ENCODE measurements at regions not wholly inside any gene's neighbourhood (a gene's known extent, or its start where the extent isn't known, plus 50 kb on each side); places are given as distances from the start of the nearest gene placed in this dataset.

DNA sequence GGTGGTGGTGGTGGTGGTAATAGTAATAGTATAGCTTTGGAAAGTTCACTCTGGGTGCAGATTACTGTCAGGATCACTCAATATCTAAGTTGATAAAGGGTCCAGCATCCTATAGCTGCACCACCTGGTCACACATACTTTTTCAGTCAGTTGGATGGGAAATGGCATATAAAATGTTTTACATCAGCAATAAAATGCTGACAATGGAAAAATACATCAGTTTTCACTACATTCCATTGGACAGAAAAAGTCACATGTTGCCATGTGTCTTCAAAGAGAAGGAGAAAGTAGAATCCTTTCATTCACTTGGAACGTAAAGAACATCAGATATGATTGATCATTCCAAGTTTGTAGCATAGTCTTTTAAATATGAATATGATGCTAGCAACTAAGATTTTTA lies 481.4 kb downstream of the SLITRK6 start:
- H3K36me3 Mint-ChIP-seq, result no peaks in the 10 kb centered on the region
- ATAC-seq, result no peak
- ChIA-PET POLR2A (no interaction called here), CTCF (no interaction called here)
- no peak overlapping the region for H3K27ac Mint-ChIP-seq
- no peak for TF ChIP-seq MYBL2 (CRISPR knock-in tag; IDR thresholded peaks at IDR 0.05)
- no peak for TF ChIP-seq ETV6 (CRISPR knock-in tag; IDR thresholded peaks at IDR 0.05)
- TF ChIP-seq ZNF232 (CRISPR knock-in tag; IDR thresholded peaks at IDR 0.05), result no peak
- TF ChIP-seq, protein P1, sequence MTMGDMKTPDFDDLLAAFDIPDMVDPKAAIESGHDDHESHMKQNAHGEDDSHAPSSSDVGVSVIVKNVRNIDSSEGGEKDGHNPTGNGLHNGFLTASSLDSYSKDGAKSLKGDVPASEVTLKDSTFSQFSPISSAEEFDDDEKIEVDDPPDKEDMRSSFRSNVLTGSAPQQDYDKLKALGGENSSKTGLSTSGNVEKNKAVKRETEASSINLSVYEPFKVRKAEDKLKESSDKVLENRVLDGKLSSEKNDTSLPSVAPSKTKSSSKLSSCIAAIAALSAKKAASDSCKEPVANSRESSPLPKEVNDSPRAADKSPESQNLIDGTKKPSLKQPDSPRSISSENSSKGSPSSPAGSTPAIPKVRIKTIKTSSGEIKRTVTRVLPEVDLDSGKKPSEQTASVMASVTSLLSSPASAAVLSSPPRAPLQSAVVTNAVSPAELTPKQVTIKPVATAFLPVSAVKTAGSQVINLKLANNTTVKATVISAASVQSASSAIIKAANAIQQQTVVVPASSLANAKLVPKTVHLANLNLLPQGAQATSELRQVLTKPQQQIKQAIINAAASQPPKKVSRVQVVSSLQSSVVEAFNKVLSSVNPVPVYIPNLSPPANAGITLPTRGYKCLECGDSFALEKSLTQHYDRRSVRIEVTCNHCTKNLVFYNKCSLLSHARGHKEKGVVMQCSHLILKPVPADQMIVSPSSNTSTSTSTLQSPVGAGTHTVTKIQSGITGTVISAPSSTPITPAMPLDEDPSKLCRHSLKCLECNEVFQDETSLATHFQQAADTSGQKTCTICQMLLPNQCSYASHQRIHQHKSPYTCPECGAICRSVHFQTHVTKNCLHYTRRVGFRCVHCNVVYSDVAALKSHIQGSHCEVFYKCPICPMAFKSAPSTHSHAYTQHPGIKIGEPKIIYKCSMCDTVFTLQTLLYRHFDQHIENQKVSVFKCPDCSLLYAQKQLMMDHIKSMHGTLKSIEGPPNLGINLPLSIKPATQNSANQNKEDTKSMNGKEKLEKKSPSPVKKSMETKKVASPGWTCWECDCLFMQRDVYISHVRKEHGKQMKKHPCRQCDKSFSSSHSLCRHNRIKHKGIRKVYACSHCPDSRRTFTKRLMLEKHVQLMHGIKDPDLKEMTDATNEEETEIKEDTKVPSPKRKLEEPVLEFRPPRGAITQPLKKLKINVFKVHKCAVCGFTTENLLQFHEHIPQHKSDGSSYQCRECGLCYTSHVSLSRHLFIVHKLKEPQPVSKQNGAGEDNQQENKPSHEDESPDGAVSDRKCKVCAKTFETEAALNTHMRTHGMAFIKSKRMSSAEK (CRISPR knock-in tag; IDR thresholded peaks at IDR 0.05; ENCODE audit: borderline replicate concordance), result no peak
- TF ChIP-seq, protein P2, sequence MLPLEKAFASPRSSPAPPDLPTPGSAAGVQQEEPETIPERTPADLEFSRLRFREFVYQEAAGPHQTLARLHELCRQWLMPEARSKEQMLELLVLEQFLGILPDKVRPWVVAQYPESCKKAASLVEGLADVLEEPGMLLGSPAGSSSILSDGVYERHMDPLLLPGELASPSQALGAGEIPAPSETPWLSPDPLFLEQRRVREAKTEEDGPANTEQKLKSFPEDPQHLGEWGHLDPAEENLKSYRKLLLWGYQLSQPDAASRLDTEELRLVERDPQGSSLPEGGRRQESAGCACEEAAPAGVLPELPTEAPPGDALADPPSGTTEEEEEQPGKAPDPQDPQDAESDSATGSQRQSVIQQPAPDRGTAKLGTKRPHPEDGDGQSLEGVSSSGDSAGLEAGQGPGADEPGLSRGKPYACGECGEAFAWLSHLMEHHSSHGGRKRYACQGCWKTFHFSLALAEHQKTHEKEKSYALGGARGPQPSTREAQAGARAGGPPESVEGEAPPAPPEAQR (CRISPR knock-in tag; IDR thresholded peaks at IDR 0.05), result no peak
- no peak for TF ChIP-seq FOXJ3 (CRISPR knock-in tag; IDR thresholded peaks at IDR 0.05; ENCODE audit: borderline replicate concordance)
- no peak for TF ChIP-seq JAZF1 (CRISPR knock-in tag; IDR thresholded peaks at IDR 0.05)
- no peak for TF ChIP-seq ATF1 (CRISPR knock-in tag; IDR thresholded peaks at IDR 0.05)
- TF ChIP-seq, protein P3, sequence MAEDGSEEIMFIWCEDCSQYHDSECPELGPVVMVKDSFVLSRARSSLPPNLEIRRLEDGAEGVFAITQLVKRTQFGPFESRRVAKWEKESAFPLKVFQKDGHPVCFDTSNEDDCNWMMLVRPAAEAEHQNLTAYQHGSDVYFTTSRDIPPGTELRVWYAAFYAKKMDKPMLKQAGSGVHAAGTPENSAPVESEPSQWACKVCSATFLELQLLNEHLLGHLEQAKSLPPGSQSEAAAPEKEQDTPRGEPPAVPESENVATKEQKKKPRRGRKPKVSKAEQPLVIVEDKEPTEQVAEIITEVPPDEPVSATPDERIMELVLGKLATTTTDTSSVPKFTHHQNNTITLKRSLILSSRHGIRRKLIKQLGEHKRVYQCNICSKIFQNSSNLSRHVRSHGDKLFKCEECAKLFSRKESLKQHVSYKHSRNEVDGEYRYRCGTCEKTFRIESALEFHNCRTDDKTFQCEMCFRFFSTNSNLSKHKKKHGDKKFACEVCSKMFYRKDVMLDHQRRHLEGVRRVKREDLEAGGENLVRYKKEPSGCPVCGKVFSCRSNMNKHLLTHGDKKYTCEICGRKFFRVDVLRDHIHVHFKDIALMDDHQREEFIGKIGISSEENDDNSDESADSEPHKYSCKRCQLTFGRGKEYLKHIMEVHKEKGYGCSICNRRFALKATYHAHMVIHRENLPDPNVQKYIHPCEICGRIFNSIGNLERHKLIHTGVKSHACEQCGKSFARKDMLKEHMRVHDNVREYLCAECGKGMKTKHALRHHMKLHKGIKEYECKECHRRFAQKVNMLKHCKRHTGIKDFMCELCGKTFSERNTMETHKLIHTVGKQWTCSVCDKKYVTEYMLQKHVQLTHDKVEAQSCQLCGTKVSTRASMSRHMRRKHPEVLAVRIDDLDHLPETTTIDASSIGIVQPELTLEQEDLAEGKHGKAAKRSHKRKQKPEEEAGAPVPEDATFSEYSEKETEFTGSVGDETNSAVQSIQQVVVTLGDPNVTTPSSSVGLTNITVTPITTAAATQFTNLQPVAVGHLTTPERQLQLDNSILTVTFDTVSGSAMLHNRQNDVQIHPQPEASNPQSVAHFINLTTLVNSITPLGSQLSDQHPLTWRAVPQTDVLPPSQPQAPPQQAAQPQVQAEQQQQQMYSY (CRISPR knock-in tag; IDR thresholded peaks at IDR 0.05), result no peak
- TF ChIP-seq, protein P4, sequence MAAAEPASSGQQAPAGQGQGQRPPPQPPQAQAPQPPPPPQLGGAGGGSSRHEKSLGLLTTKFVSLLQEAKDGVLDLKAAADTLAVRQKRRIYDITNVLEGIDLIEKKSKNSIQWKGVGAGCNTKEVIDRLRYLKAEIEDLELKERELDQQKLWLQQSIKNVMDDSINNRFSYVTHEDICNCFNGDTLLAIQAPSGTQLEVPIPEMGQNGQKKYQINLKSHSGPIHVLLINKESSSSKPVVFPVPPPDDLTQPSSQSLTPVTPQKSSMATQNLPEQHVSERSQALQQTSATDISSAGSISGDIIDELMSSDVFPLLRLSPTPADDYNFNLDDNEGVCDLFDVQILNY (CRISPR knock-in tag; IDR thresholded peaks at IDR 0.05), result no peak
- no peak for TF ChIP-seq ZNF219 (CRISPR knock-in tag; IDR thresholded peaks at IDR 0.05; ENCODE audit: borderline replicate concordance)
- TF ChIP-seq GTF2I (CRISPR knock-in tag; conservative IDR thresholded peaks at IDR 0.05), result no peak
- no peak for DNase-seq (ENCODE audit: low spot score)
- H3K9me3 Mint-ChIP-seq, result no peaks in the 10 kb centered on the region
- no peak overlapping the region for H3K4me3 Mint-ChIP-seq
- H3K27me3 Mint-ChIP-seq (ENCODE audit: low read depth), result no peaks in the 10 kb centered on the region
- H3K4me1 Mint-ChIP-seq, result no peaks in the 10 kb centered on the region; the same call in 1 of the 2 replicates

DNA sequence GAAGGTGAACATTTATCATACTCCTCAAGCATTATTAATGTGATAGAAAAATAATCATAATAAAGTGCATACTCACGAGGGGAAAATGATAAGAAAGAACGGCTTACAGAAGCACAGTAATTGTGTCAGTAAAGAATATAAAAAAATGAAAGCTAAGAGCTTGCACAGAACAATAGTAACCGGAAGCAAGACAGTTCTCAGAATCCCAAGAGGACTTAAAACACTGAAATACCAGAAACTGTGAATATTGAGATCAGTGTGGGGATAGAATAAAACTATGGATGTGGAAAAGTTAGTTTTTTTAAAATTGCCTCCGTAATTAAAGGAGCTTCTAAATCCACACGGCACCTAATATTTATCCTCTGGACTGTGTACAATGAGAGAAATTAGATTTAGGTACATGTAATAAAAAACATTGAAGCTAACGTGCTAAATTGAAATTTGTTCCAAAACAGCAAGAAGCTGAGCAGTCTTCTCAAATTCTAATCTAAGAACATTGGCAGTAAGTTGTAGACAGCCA lies 482.7 kb downstream of the SLITRK6 start:
- no peaks in the 10 kb centered on the region for H3K27me3 Mint-ChIP-seq (ENCODE audit: low read depth)
- POLR2A ChIA-PET, result no interaction called here
- TF ChIP-seq, protein P2 (CRISPR knock-in tag; IDR thresholded peaks at IDR 0.05), result no peak
- TF ChIP-seq, protein P5, sequence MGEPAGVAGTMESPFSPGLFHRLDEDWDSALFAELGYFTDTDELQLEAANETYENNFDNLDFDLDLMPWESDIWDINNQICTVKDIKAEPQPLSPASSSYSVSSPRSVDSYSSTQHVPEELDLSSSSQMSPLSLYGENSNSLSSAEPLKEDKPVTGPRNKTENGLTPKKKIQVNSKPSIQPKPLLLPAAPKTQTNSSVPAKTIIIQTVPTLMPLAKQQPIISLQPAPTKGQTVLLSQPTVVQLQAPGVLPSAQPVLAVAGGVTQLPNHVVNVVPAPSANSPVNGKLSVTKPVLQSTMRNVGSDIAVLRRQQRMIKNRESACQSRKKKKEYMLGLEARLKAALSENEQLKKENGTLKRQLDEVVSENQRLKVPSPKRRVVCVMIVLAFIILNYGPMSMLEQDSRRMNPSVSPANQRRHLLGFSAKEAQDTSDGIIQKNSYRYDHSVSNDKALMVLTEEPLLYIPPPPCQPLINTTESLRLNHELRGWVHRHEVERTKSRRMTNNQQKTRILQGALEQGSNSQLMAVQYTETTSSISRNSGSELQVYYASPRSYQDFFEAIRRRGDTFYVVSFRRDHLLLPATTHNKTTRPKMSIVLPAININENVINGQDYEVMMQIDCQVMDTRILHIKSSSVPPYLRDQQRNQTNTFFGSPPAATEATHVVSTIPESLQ (CRISPR knock-in tag; IDR thresholded peaks at IDR 0.05), result no peak
- TF ChIP-seq NR2C2 (CRISPR knock-in tag; IDR thresholded peaks at IDR 0.05), result no peak
- TF ChIP-seq, protein P6, sequence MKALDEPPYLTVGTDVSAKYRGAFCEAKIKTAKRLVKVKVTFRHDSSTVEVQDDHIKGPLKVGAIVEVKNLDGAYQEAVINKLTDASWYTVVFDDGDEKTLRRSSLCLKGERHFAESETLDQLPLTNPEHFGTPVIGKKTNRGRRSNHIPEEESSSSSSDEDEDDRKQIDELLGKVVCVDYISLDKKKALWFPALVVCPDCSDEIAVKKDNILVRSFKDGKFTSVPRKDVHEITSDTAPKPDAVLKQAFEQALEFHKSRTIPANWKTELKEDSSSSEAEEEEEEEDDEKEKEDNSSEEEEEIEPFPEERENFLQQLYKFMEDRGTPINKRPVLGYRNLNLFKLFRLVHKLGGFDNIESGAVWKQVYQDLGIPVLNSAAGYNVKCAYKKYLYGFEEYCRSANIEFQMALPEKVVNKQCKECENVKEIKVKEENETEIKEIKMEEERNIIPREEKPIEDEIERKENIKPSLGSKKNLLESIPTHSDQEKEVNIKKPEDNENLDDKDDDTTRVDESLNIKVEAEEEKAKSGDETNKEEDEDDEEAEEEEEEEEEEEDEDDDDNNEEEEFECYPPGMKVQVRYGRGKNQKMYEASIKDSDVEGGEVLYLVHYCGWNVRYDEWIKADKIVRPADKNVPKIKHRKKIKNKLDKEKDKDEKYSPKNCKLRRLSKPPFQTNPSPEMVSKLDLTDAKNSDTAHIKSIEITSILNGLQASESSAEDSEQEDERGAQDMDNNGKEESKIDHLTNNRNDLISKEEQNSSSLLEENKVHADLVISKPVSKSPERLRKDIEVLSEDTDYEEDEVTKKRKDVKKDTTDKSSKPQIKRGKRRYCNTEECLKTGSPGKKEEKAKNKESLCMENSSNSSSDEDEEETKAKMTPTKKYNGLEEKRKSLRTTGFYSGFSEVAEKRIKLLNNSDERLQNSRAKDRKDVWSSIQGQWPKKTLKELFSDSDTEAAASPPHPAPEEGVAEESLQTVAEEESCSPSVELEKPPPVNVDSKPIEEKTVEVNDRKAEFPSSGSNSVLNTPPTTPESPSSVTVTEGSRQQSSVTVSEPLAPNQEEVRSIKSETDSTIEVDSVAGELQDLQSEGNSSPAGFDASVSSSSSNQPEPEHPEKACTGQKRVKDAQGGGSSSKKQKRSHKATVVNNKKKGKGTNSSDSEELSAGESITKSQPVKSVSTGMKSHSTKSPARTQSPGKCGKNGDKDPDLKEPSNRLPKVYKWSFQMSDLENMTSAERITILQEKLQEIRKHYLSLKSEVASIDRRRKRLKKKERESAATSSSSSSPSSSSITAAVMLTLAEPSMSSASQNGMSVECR (CRISPR knock-in tag; IDR thresholded peaks at IDR 0.05; ENCODE audit: borderline replicate concordance), result no peak
- TF ChIP-seq NFE2L1 (CRISPR knock-in tag; IDR thresholded peaks at IDR 0.05), result no peak

More for the DNA sequence above, 482.7 kb downstream of the SLITRK6 start:
- DNase-seq (ENCODE audit: low spot score) (no peak), ATAC-seq (no peak)
- Mint-ChIP-seq H3K4me3 (no peak overlapping the region), H3K9me3 (no peaks in the 10 kb centered on the region), H3K4me1 (no peaks in the 10 kb centered on the region; the same call in 1 of the 2 replicates), H3K36me3 (no peaks in the 10 kb centered on the region), H3K27ac (no peak overlapping the region)
- CTCF ChIA-PET, result no interaction called here
